PFSK-1 (cell line): ENCODE measurements at regions not wholly inside any gene's neighbourhood (a gene's known extent, or its start where the extent isn't known, plus 50 kb on each side); places are given as distances from the start of the nearest gene placed in this dataset.

Experiments used
- FOXP2 ChIP-seq: optimal IDR thresholded peaks from 2 replicates; pipeline ENCODE3; 2011; ENCODE audit warnings: borderline replicate concordance, control low read depth, inconsistent platforms; ENCODE audit not compliant: insufficient read depth; ENCODE audit errors: extremely low read length, extremely low read depth
- POLR2AphosphoS5 ChIP-seq: IDR thresholded peaks from 2 replicates; pipeline ENCODE4 v1.6.1; 2012; ENCODE audit warnings: low read depth, mild to moderate bottlenecking, control low read depth, low read length, moderate library complexity
- SIN3A ChIP-seq: IDR thresholded peaks from 2 replicates; pipeline ENCODE4 v1.6.1; 2012; ENCODE audit warnings: mild to moderate bottlenecking, low read length, moderate library complexity, borderline replicate concordance; ENCODE audit not compliant: insufficient read depth
- TAF1 ChIP-seq: IDR thresholded peaks from 2 replicates; pipeline ENCODE4 v1.6.1; 2012; ENCODE audit warnings: low read length, control low read depth, borderline replicate concordance; ENCODE audit not compliant: insufficient read depth
- TF ChIP-seq, protein P1 (sequence below), 2 experiments: IDR thresholded peaks; 2 replicates each; pipeline versions ENCODE4 v1.6.1 to v1.8.0; 2011 to 2012; ENCODE audit warnings: low read depth in 2 of 2, low read length in 2 of 2, control low read depth in 1 of 2, inconsistent platforms in 1 of 2, mild to moderate bottlenecking in 1 of 2, moderate library complexity in 1 of 2; ENCODE audit not compliant: insufficient read depth in 1 of 2

DNA sequence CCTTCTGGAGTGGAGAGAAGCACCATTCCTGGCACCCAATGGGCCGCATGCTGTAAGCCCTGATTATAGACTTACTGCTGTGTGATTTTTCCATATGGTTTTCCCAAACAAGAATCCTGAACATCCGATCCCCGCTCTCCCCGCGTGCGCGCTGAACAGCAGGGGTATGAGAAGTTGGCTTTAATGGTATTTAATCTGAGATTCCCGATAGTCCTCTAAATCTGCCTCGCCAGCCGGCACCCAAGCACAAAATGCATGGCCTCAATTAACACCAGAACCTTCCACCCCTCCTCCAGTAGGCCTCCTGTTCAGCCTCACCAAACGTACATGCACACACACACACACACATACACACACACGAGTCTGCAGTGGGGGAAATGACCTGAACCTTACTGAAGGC, 480.3 kb downstream of the BCL11A start:
- TF ChIP-seq POLR2AphosphoS5 (no peak), FOXP2 (no peak), SIN3A (no peak), TAF1 (no peak)
- TF ChIP-seq, protein P1, sequence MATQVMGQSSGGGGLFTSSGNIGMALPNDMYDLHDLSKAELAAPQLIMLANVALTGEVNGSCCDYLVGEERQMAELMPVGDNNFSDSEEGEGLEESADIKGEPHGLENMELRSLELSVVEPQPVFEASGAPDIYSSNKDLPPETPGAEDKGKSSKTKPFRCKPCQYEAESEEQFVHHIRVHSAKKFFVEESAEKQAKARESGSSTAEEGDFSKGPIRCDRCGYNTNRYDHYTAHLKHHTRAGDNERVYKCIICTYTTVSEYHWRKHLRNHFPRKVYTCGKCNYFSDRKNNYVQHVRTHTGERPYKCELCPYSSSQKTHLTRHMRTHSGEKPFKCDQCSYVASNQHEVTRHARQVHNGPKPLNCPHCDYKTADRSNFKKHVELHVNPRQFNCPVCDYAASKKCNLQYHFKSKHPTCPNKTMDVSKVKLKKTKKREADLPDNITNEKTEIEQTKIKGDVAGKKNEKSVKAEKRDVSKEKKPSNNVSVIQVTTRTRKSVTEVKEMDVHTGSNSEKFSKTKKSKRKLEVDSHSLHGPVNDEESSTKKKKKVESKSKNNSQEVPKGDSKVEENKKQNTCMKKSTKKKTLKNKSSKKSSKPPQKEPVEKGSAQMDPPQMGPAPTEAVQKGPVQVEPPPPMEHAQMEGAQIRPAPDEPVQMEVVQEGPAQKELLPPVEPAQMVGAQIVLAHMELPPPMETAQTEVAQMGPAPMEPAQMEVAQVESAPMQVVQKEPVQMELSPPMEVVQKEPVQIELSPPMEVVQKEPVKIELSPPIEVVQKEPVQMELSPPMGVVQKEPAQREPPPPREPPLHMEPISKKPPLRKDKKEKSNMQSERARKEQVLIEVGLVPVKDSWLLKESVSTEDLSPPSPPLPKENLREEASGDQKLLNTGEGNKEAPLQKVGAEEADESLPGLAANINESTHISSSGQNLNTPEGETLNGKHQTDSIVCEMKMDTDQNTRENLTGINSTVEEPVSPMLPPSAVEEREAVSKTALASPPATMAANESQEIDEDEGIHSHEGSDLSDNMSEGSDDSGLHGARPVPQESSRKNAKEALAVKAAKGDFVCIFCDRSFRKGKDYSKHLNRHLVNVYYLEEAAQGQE (IDR thresholded peaks at IDR 0.05; ENCODE audit: insufficient read depth in 1 of 2, low read depth in 2 of 2, low read length in 2 of 2): no peak

DNA sequence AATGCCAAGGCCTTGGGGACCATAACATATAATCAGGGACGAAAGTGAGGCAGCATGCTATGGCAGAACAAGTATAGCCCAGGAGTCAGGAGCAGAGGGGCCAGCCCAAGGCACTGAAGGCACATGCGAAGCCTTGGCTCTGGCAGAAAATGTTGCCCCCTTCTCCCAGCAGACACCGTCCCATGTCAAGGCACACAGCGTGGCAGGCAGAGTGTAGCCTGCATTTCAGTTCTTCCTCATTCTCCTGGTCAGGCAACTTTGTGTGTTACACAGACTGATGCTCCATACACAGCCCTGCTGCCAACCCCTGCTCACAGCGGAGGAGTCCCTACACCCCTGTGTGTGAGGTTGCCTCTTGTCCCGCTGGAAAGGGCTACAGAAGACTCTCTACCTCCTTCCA, 480.8 kb downstream of the BCL11A start:
- no peak for TF ChIP-seq POLR2AphosphoS5
- no peak for TF ChIP-seq SIN3A
- no peak for TF ChIP-seq FOXP2
- TF ChIP-seq, protein P1 (IDR thresholded peaks at IDR 0.05; ENCODE audit: insufficient read depth in 1 of 2, low read depth in 2 of 2, low read length in 2 of 2): no peak
- no peak for TF ChIP-seq TAF1

DNA sequence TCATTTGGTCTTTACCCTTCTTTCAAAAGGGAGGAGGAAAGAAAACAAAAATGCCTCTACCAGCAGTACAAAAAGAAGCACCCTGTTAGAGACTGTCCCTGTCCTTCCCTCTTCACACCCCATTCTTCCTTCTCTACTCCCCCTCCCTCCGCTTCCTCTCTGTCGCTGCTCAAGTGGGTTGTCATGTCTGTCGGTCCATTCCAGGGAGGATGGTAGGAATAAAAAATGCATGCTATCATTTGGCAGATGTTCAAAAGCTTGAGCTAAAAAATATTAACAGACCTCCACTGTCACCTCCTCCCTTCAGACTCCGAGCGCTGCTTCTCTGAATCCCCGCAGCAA, 482.0 kb downstream of the BCL11A start:
- TF ChIP-seq SIN3A: no peak
- no peak for TF ChIP-seq TAF1
- TF ChIP-seq, protein P1 (IDR thresholded peaks at IDR 0.05; ENCODE audit: insufficient read depth in 1 of 2, low read depth in 2 of 2, low read length in 2 of 2): no peak
- TF ChIP-seq FOXP2: no peak
- TF ChIP-seq POLR2AphosphoS5: no peak

DNA sequence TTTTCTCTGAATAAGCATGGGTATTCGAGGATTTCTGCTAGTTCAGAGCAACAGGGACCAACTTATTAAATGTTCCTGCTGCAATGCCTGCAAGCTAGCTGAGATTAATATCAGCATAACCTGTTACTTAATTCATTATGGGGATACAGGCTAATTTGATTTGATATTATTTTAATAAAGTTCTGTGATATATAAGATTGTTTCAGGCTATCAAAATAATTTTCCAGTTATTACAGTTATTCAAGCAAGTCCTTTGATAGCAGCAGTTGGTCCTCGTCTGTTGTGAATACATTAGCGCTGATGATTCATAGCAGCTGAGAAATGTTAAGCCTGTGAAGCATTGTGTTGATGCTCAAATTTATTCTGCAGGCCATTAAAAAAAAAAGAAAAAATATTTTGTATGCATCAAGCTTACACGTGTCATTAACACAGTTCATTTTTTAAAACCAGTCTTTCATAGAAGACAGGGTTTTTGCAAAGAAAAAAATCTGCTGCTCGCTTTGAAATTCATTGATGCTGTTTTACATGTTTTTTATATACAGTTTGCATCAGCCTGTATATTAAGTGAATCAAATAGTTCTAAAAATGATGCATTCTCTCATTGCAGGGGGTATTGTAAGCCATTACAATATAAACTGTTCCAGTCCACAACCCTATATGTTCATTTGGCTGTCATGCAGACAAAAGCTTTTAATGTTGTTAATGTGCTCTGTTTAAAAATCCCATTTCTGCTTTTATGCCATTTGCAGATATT, 482.5 kb downstream of the BCL11A start:
- TF ChIP-seq FOXP2 (no peak), TAF1 (no peak), POLR2AphosphoS5 (no peak), SIN3A (no peak)

DNA sequence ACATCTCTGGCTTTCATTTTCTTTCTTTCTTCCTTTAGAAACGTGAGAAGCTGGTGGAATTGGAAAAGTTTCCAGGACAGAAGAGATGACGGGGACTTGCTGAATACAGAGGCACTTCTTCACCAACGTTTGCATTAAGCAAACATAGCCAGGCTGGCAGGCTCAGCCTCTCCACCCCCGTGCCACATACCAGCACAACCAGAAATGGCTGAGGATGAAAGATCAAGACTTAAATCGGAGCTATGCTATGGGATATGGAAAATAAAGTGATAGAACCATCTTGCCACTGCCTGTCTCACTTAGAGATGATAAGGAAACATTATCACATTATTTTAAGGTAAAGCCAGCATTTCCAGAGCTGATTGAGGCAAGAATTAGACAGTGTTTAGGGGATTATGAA, 483.3 kb downstream of the BCL11A start:
- no peak for TF ChIP-seq POLR2AphosphoS5
- TF ChIP-seq TAF1: no peak
- TF ChIP-seq FOXP2: no peak
- TF ChIP-seq SIN3A: no peak
- TF ChIP-seq, protein P1 (IDR thresholded peaks at IDR 0.05; ENCODE audit: insufficient read depth in 1 of 2, low read depth in 2 of 2, low read length in 2 of 2): no peak
